Prostate gland (tissue), 2 donors: ENCODE measurements at regions not wholly inside any gene's neighbourhood (a gene's known extent, or its start where the extent isn't known, plus 50 kb on each side); places are given as distances from the start of the nearest gene placed in this dataset.

ENCODE experiments used
- DNase-seq: peaks from one replicate; pipeline ENCODE4 v3.0.0-alpha.2; 2019; ENCODE audit warnings: low spot score
- H3K27ac ChIP-seq, 2 donors: fragments of 200-600 bp; sonication (generic); 2 replicates each; pipeline ENCODE4 v1.5.1; 2017 to 2019
- H3K27me3 ChIP-seq: fragments of 200-600 bp; sonication (generic); replicated peaks from 2 replicates; pipeline ENCODE4 v1.5.1; 2019; ENCODE audit not compliant: insufficient read depth
- H3K36me3 ChIP-seq, 2 donors: fragments of 200-600 bp; sonication (generic); 1 replicate in 1 of 2; 2 replicates in 1 of 2; pipeline versions ENCODE4 v1.5.1 to v1.8.1; 2017 to 2019
- H3K4me1 ChIP-seq: fragments of 200-600 bp; sonication (generic); replicated peaks from 2 replicates; pipeline ENCODE4 v1.5.1; 2019
- H3K4me3 ChIP-seq, 2 donors: fragments of 200-600 bp; sonication (generic); 2 replicates each; pipeline ENCODE4 v1.5.1; 2017 to 2019
- H3K9me3 ChIP-seq: fragments of 200-600 bp; sonication (generic); 2 replicates; pipeline ENCODE4 v1.5.1; 2017
- POLR2A ChIP-seq: fragments of 450-650 bp; IDR thresholded peaks from one replicate; pipeline ENCODE4 v1.6.1; 2016; ENCODE audit warnings: antibody characterized with exemption, mild to moderate bottlenecking
- POLR2AphosphoS5 ChIP-seq: sonication (generic); formaldehyde crosslinking; IDR thresholded peaks from one replicate; pipeline ENCODE4 v1.6.1; 2017; ENCODE audit warnings: antibody characterized with exemption
- WGBS: methylation state at CpG from one replicate; pipeline ENCODE4 v1.1.5; 2018; 5-methylcytosine and 5-hydroxymethylcytosine counted together
- intact Hi-C: fragments of 100-400 bp; cut with DNase I; formaldehyde crosslinking; loops from one replicate; pipeline ENCODE4 v1.14.2; 2022
- TF ChIP-seq, protein P1 (sequence below), 4 experiments: fragments of 200-600 bp in 2 of 4; fragments of 450-650 bp in 2 of 4; sonication (generic) in 2 of 4; IDR thresholded peaks; 1 replicate in 3 of 4; 2 replicates in 1 of 4; pipeline ENCODE4 v1.5.1; 2016 to 2019; ENCODE audit warnings: antibody characterized with exemption in 4 of 4, mild to moderate bottlenecking in 2 of 4, moderate library complexity in 2 of 4

DNA sequence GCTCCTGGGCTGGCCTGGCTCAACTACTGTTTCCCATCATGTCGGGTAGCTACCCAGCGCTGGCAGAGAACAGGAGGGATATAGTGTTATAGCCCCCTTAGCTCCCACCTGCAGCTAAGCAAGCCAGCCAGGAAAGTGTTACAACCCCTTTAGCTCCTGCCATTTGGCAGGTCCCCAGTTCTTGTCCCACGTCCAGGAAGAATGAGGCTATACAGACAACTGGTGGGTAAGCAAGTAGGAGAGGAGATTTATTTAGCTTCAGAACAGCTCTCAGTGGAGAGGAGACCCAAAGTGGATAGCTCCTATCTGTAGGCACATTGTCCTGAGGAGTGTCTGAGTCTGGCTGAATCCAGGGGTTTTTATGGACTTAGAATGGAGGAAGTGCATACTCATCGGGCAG, 741.1 kb upstream of the B3GALT2 start:
- H3K36me3 ChIP-seq, result no peaks in the 10 kb centered on the region
- H3K27me3 ChIP-seq, result no peaks in the 10 kb centered on the region
- no peak for DNase-seq
- TF ChIP-seq, protein P1, sequence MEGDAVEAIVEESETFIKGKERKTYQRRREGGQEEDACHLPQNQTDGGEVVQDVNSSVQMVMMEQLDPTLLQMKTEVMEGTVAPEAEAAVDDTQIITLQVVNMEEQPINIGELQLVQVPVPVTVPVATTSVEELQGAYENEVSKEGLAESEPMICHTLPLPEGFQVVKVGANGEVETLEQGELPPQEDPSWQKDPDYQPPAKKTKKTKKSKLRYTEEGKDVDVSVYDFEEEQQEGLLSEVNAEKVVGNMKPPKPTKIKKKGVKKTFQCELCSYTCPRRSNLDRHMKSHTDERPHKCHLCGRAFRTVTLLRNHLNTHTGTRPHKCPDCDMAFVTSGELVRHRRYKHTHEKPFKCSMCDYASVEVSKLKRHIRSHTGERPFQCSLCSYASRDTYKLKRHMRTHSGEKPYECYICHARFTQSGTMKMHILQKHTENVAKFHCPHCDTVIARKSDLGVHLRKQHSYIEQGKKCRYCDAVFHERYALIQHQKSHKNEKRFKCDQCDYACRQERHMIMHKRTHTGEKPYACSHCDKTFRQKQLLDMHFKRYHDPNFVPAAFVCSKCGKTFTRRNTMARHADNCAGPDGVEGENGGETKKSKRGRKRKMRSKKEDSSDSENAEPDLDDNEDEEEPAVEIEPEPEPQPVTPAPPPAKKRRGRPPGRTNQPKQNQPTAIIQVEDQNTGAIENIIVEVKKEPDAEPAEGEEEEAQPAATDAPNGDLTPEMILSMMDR (IDR thresholded peaks at IDR 0.05), result no peak
- TF ChIP-seq POLR2A (no peak), POLR2AphosphoS5 (no peak)
- no peak overlapping the region for H3K27ac ChIP-seq
- no peak overlapping the region for H3K4me3 ChIP-seq
- no peaks in the 10 kb centered on the region for H3K4me1 ChIP-seq
- intact Hi-C loops, result no loop called here
- no peaks in the 10 kb centered on the region for H3K9me3 ChIP-seq
- 60% methylated on average over 4 of the region's 4 CpGs for WGBS

DNA sequence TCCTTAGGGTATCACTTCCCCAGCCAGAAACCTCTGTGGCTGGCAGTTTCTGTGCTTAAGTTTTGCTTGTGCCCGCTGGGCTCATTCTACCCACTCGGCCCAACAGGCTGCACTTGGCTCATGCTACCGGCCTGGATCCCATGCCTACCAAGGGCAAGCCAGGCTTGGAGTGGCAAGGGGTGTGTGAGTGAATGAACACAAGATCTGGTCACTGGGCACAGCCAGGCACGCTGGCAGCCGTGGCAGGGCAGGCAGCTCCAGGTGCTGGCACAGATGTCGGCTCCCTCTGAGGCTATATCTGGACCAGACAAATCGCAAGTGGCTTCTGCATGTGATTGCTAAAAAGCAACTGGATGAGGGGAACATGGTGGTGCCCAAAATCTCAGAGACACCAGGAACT, 740.5 kb upstream of the B3GALT2 start:
- WGBS, result 77% methylated on average over 7 of the region's 7 CpGs
- no peaks in the 10 kb centered on the region for H3K4me1 ChIP-seq
- no peaks in the 10 kb centered on the region for H3K36me3 ChIP-seq
- no peak overlapping the region for H3K4me3 ChIP-seq
- H3K27me3 ChIP-seq, result no peaks in the 10 kb centered on the region
- no peak for DNase-seq
- intact Hi-C loops, result no loop called here
- H3K27ac ChIP-seq, result no peak overlapping the region
- TF ChIP-seq POLR2AphosphoS5 (no peak), POLR2A (no peak)
- TF ChIP-seq, protein P1 (IDR thresholded peaks at IDR 0.05), result no peak
- no peaks in the 10 kb centered on the region for H3K9me3 ChIP-seq

DNA sequence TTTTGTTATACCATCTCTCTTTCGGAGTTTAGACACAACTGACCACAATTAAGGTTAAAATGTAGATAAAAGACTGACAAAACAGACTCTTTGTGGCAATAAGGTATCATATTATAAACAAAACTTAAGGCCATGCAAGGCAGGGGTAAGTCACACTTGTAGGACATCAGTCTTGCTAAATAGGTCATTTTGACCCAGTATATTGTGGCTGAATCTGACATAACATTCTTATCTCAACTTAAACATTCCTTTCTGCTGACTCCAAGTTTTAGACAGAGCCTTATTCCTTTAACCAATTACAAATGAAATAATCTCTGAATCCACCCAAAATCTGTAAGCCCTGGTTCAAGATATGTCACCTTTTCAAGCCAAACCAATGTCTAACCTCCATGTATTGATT, 733.4 kb upstream of the B3GALT2 start:
- WGBS, result 100% methylated on average over 1 of the region's 1 CpG
- intact Hi-C loops, result no loop called here
- H3K4me3 ChIP-seq, result no peak overlapping the region
- no peaks in the 10 kb centered on the region for H3K9me3 ChIP-seq
- no peak for DNase-seq
- no peaks in the 10 kb centered on the region for H3K27me3 ChIP-seq
- no peaks in the 10 kb centered on the region for H3K36me3 ChIP-seq
- no peaks in the 10 kb centered on the region for H3K4me1 ChIP-seq
- TF ChIP-seq POLR2AphosphoS5, result no peak
- TF ChIP-seq, protein P1 (IDR thresholded peaks at IDR 0.05), result no peak
- no peak for TF ChIP-seq POLR2A
- no peak overlapping the region for H3K27ac ChIP-seq

DNA sequence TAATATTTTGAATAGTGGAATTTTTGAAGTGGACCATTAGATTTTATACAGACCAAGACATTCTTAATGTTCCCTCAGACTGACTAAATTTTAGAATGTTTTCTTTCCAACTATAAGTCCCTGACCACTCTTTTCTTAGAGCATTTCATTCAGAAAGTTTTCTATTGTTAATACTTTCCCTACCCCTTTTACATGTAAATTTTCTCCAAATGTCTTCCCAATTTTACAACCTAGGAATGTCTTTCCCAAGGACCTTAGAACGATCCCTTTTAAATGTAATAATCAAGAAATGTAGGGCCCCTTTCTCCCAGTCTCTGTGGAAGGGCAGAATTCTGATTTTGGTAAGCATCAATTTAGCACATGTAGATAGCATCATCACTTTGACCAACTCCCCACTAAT, 730.0 kb upstream of the B3GALT2 start:
- WGBS, result 86% methylated on average over 1 of the region's 1 CpG
- H3K36me3 ChIP-seq, result no peaks in the 10 kb centered on the region
- no peak for DNase-seq
- TF ChIP-seq POLR2AphosphoS5 (no peak), POLR2A (no peak)
- TF ChIP-seq, protein P1 (IDR thresholded peaks at IDR 0.05), result no peak
- no peaks in the 10 kb centered on the region for H3K27me3 ChIP-seq
- no peak overlapping the region for H3K4me3 ChIP-seq
- intact Hi-C loops, result no loop called here
- H3K4me1 ChIP-seq, result no peaks in the 10 kb centered on the region
- no peak overlapping the region for H3K27ac ChIP-seq
- no peaks in the 10 kb centered on the region for H3K9me3 ChIP-seq

DNA sequence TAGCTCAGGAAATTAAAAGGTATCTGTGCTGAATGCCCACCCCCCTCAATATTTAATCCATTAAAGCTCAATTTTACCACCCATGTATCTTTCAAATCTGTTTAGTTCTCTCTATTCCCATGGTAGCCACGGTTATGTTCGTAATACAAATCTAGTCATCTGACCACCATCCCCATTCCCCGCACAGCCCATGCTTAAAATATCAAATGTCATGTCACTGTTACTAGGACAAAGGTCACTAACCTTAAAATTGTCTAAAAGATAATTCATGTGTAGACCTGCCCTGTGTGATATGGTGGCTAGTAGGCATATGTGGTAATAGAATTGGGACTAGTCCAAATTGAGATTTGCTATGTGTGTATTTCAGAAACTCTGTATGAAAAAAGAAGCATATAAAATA, 728.5 kb upstream of the B3GALT2 start:
- TF ChIP-seq, protein P1 (IDR thresholded peaks at IDR 0.05), result no peak
- TF ChIP-seq POLR2A (no peak), POLR2AphosphoS5 (no peak)
- H3K4me3 ChIP-seq, result no peak overlapping the region
- no peaks in the 10 kb centered on the region for H3K27me3 ChIP-seq
- H3K4me1 ChIP-seq, result no peaks in the 10 kb centered on the region
- H3K27ac ChIP-seq, result no peak overlapping the region
- H3K9me3 ChIP-seq, result no peaks in the 10 kb centered on the region
- DNase-seq, result no peak
- intact Hi-C loops, result no loop called here
- H3K36me3 ChIP-seq, result no peaks in the 10 kb centered on the region
- WGBS, result 86% methylated on average over 3 of the region's 3 CpGs
